Osteocyte (in vitro differentiated cells): ENCODE measurements at regions not wholly inside any gene's neighbourhood (a gene's known extent, or its start where the extent isn't known, plus 50 kb on each side); places are given as distances from the start of the nearest gene placed in this dataset.

Source experiments
- DNase-seq: peaks from one replicate; pipeline ENCODE4 v3.0.0; 2021; ENCODE audit warnings: mixed read lengths; ENCODE audit not compliant: unreplicated experiment; ENCODE audit errors: extremely low spot score
- H3K27ac Mint-ChIP-seq: one replicate; pipeline ENCODE4 v1.8.0; 2021; ENCODE audit warnings: mild to moderate bottlenecking, mixed read lengths; ENCODE audit not compliant: unreplicated experiment
- H3K27me3 Mint-ChIP-seq: one replicate; pipeline ENCODE4 v1.8.0; 2021; ENCODE audit warnings: mixed read lengths; ENCODE audit not compliant: unreplicated experiment
- H3K36me3 Mint-ChIP-seq: one replicate; pipeline ENCODE4 v1.8.0; 2021; ENCODE audit warnings: mixed read lengths; ENCODE audit not compliant: unreplicated experiment
- H3K4me1 Mint-ChIP-seq: one replicate; pipeline ENCODE4 v1.8.0; 2021; ENCODE audit warnings: mixed read lengths; ENCODE audit not compliant: unreplicated experiment
- H3K4me3 Mint-ChIP-seq: one replicate; pipeline ENCODE4 v1.8.0; 2021; ENCODE audit warnings: mild to moderate bottlenecking, moderate library complexity, mixed read lengths; ENCODE audit not compliant: unreplicated experiment
- H3K9me3 Mint-ChIP-seq: one replicate; pipeline ENCODE4 v1.8.0; 2021; ENCODE audit warnings: mixed read lengths; ENCODE audit not compliant: unreplicated experiment
- CTCF ChIP-seq: fragments of 200-600 bp; sonication (generic); IDR thresholded peaks from 2 replicates; pipeline ENCODE4 v1.5.0; 2021; ENCODE audit warnings: antibody characterized with exemption, mild to moderate bottlenecking, moderate library complexity

- Mint-ChIP-seq H3K9me3 (no peaks in the 10 kb centered on the region), H3K27ac (no peak overlapping the region), H3K27me3 (peaks cover 59% of the 10 kb centered on the region), H3K4me1 (no peaks in the 10 kb centered on the region), H3K36me3 (no peaks in the 10 kb centered on the region), H3K4me3 (no peak overlapping the region)
- TF ChIP-seq CTCF = no peak
- no peak for DNase-seq
These were observed 69.3 kb downstream of the NHLRC3 start for GRCh38 chr13:39107561-39107960.

GRCh38 chr13:39108783-39109182, 70.5 kb downstream of the NHLRC3 start:
- H3K36me3 Mint-ChIP-seq = no peaks in the 10 kb centered on the region
- H3K4me3 Mint-ChIP-seq = no peak overlapping the region
- no peak for TF ChIP-seq CTCF
- DNase-seq = no peak
- no peaks in the 10 kb centered on the region for H3K9me3 Mint-ChIP-seq
- peaks cover 49% of the 10 kb centered on the region for H3K27me3 Mint-ChIP-seq
- no peaks in the 10 kb centered on the region for H3K4me1 Mint-ChIP-seq
- no peak overlapping the region for H3K27ac Mint-ChIP-seq

DNA sequence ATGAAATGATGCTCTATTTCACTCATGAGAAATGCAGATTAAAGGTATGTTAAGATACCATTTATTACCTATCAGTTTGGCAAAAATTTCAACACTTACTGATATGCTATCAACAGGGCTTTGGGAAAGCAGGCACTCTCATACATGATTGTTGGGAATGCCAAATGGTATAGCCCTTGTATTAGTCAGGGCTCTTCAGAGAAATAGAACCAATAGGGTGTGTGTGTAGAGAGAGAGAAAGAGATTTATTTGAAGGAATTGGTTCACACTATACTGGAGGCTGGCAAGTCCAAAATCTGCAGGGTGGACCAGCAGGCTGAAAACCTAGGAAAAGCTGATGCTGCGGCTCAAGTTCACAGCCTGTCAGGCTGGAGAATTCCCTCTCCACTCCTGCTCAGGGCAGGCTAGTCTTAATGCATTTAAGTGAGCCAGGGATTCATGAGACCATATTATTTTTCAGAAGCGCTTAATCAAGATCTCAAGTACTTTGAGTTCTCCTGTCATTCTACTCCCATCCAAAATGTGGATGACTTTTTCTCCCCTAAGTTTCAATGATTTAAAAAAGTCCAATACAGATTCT, 72.4 kb downstream of the NHLRC3 start:
- Mint-ChIP-seq H3K27me3 (peaks cover 56% of the 10 kb centered on the region), H3K9me3 (peaks cover 4% of the 10 kb centered on the region), H3K4me3 (no peak overlapping the region), H3K4me1 (no peaks in the 10 kb centered on the region), H3K36me3 (no peaks in the 10 kb centered on the region), H3K27ac (no peak overlapping the region)
- DNase-seq = no peak
- no peak for TF ChIP-seq CTCF

GRCh38 chr13:39111145-39111544, 72.9 kb downstream of the NHLRC3 start:
- peaks cover 59% of the 10 kb centered on the region for H3K27me3 Mint-ChIP-seq
- DNase-seq = no peak
- no peak overlapping the region for H3K27ac Mint-ChIP-seq
- H3K9me3 Mint-ChIP-seq = peaks cover 4% of the 10 kb centered on the region
- TF ChIP-seq CTCF = no peak
- no peak overlapping the region for H3K4me3 Mint-ChIP-seq
- H3K4me1 Mint-ChIP-seq = no peaks in the 10 kb centered on the region
- no peaks in the 10 kb centered on the region for H3K36me3 Mint-ChIP-seq

- Mint-ChIP-seq H3K9me3 (peaks cover 4% of the 10 kb centered on the region), H3K4me3 (no peak overlapping the region), H3K4me1 (no peaks in the 10 kb centered on the region), H3K36me3 (no peaks in the 10 kb centered on the region), H3K27me3 (peaks cover 64% of the 10 kb centered on the region), H3K27ac (no peak overlapping the region)
- no peak for DNase-seq
- no peak for TF ChIP-seq CTCF
These were observed 81.2 kb downstream of the NHLRC3 start for GRCh38 chr13:39119422-39119821.
